PC-9 (cell line): ENCODE measurements at regions not wholly inside any gene's neighbourhood (a gene's known extent, or its start where the extent isn't known, plus 50 kb on each side); places are given as distances from the start of the nearest gene placed in this dataset.
A peak's percentile ranks its signal among the peaks of the same experiment; 100 is the strongest.

ENCODE experiments used
- BruUV-seq: library from RNA; stranded (reverse); fragments of 400-500 nt; replicated peaks from 2 replicates; lab custom pipeline; 2021; lab: Mats Ljungman, UMichigan
- CTCF ChIA-PET: fragments of 300-600 bp; sonication (Branson Sonifier 250); formaldehyde crosslinking; loops from one replicate; lab custom pipeline; 2022; ENCODE audit warnings: antibody characterized with exemption; lab: Charles Lee
- POLR2A ChIA-PET: fragments of 300-600 bp; sonication (Branson Sonifier 250); formaldehyde crosslinking; loops from one replicate; lab custom pipeline; 2022; ENCODE audit warnings: antibody characterized with exemption; ENCODE audit not compliant: unreplicated experiment; lab: Charles Lee
- DNase-seq, 2 experiments: peaks; one replicate each; pipeline versions ENCODE4 v3.0.0 to v3.0.0-alpha.2; 2015 to 2022; ENCODE audit warnings: mixed read lengths in 1 of 2
- H2AFZ ChIP-seq: fragments of 200-600 bp; sonication (generic); 2 replicates; pipeline ENCODE4 v1.8.1; 2017; ENCODE audit warnings: antibody characterized with exemption
- H3F3A ChIP-seq: fragments of 200-600 bp; sonication (generic); 2 replicates; pipeline ENCODE4 v1.8.1; 2017; ENCODE audit warnings: antibody characterized with exemption, mild to moderate bottlenecking, low read depth; ENCODE audit not compliant: insufficient read depth
- H3K27ac ChIP-seq: fragments of 200-600 bp; sonication (generic); 2 replicates; pipeline ENCODE4 v1.6.1; 2016; ENCODE audit warnings: mixed run types
- H3K27me3 ChIP-seq: fragments of 200-600 bp; sonication (generic); 2 replicates; pipeline ENCODE4 v1.6.1; 2016; ENCODE audit warnings: low read depth, mixed run types; ENCODE audit not compliant: insufficient read depth
- H3K36me3 ChIP-seq: fragments of 200-600 bp; sonication (generic); 2 replicates; pipeline ENCODE4 v1.6.1; 2016; ENCODE audit warnings: low read depth, mixed run types
- H3K4me1 ChIP-seq: fragments of 200-600 bp; sonication (generic); replicated peaks from 2 replicates; pipeline ENCODE4 v1.6.1; 2016; ENCODE audit warnings: mixed run types; ENCODE audit not compliant: insufficient read depth
- H3K4me2 ChIP-seq: fragments of 200-600 bp; sonication (generic); 2 replicates; pipeline ENCODE4 v1.6.1; 2017; ENCODE audit warnings: mixed run types
- H3K4me3 ChIP-seq: fragments of 200-600 bp; sonication (generic); 2 replicates; pipeline ENCODE4 v1.6.1; 2016; ENCODE audit warnings: mixed run types
- H3K79me2 ChIP-seq: fragments of 200-600 bp; sonication (generic); 2 replicates; pipeline ENCODE4 v1.6.1; 2017; ENCODE audit warnings: low read depth, mixed run types
- H3K9me2 ChIP-seq: fragments of 200-600 bp; sonication (generic); 2 replicates; pipeline ENCODE4 v1.8.1; 2017; ENCODE audit warnings: mild to moderate bottlenecking; ENCODE audit not compliant: insufficient read depth
- H3K9me3 ChIP-seq: fragments of 200-600 bp; sonication (generic); 2 replicates; pipeline ENCODE4 v1.8.1; 2016; ENCODE audit warnings: low read depth; ENCODE audit not compliant: insufficient read depth
- H4K20me1 ChIP-seq: fragments of 200-600 bp; sonication (generic); 2 replicates; pipeline ENCODE4 v1.8.1; 2017; ENCODE audit not compliant: insufficient read depth
- EZH2 ChIP-seq: fragments of 200-600 bp; sonication (generic); IDR thresholded peaks from 2 replicates; pipeline ENCODE4 v1.8.0; 2017; ENCODE audit warnings: antibody characterized with exemption, low read depth
- intact Hi-C: fragments of 100-400 bp; cut with micrococcal nuclease; formaldehyde crosslinking; loops from one replicate; pipeline ENCODE4 v1.10.0; 2022; ENCODE audit not compliant: unreplicated experiment
- TF ChIP-seq, protein P1 (sequence below): fragments of 200-600 bp; sonication (generic); conservative IDR thresholded peaks from 2 replicates; pipeline ENCODE4 v1.6.1; 2017; ENCODE audit warnings: mixed run types, antibody characterized with exemption, mild to moderate bottlenecking, moderate library complexity

DNA sequence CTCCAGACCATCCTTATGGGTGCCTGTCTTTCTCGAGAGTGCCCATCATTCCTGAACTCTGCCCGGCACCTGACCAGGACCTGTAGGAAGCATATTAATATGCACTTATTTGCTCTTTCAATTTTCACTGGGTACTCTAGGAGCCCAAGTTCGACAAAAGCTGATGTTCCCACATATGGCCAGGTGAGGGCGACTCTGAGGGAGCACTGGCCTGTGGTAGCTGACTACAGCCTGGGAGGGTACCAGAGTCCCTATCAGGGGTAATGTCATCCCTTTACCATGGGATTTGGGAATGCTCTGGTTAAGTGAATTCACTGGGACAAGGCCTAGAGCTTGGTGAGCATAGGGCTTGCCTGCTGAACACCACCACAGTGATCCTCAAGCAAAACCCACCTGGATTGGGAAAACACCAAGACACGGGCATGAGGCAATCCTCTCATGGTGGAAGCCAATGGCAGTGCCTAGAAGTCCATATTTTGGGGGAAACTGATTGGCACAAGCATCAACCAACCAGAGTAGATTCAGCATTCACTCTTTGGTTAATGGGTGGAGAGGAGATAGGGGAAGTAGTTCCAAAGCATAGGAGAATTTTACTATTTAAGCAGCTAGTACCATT lies 112.2 kb downstream of the MTX3 start:
- POLR2A ChIA-PET, result interaction anchor here (0.6 kb wide), 1 partner anchor 109 kb away, joined by 9 read pairs; no protein-coding TSS in a partner anchor
- Histone ChIP-seq H4K20me1 (no peaks in the 10 kb centered on the region), H3K4me1 (no peaks in the 10 kb centered on the region), H3F3A (no peaks in the 10 kb centered on the region), H3K4me3 (no peak overlapping the region), H3K79me2 (no peaks in the 10 kb centered on the region), H3K27ac (no peak overlapping the region), H3K27me3 (peaks cover 2% of the 10 kb centered on the region), H2AFZ (no peak overlapping the region), H3K36me3 (no peaks in the 10 kb centered on the region), H3K9me3 (no peaks in the 10 kb centered on the region), H3K4me2 (no peak overlapping the region), H3K9me2 (no peaks in the 10 kb centered on the region)
- TF ChIP-seq, protein P1, sequence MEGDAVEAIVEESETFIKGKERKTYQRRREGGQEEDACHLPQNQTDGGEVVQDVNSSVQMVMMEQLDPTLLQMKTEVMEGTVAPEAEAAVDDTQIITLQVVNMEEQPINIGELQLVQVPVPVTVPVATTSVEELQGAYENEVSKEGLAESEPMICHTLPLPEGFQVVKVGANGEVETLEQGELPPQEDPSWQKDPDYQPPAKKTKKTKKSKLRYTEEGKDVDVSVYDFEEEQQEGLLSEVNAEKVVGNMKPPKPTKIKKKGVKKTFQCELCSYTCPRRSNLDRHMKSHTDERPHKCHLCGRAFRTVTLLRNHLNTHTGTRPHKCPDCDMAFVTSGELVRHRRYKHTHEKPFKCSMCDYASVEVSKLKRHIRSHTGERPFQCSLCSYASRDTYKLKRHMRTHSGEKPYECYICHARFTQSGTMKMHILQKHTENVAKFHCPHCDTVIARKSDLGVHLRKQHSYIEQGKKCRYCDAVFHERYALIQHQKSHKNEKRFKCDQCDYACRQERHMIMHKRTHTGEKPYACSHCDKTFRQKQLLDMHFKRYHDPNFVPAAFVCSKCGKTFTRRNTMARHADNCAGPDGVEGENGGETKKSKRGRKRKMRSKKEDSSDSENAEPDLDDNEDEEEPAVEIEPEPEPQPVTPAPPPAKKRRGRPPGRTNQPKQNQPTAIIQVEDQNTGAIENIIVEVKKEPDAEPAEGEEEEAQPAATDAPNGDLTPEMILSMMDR, result peak; percentile 62
- no peak for TF ChIP-seq EZH2
- intact Hi-C loops, result loop anchor here (10.0 kb wide), 1 partner anchor 176 kb away; no protein-coding TSS in a partner anchor
- peak in 1 of 2 experiments; percentile 12 for DNase-seq
- CTCF ChIA-PET, result interaction anchor here (1.2 kb wide), 1 partner anchor 205 kb away, joined by 6 read pairs; no protein-coding TSS in a partner anchor
- BruUV-seq, result no TSS peak

DNA sequence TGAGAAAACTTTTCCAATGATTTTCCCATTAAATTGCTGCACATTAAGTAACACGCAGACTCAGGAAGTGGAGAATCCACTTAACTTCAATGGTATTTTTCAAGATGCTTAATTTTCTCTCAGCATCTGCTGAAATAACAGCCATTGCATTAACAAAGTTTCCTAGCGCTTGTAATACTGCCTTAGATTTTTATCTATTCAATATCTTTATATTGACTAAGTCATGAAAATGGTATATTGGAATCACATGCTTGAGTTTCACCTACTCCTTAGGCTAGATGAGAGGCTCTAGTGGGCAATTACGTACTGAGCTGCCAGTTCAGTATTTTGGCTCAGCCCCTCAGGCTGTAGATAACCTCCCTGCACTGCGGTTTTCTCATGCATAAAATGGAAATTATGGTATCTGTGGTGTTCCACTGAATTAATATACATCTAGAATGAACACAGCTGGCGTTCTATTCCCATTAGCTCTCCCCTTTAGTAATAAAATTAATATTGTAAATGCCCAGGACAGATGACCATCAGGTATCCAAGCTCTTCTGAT lies 112.9 kb downstream of the MTX3 start:
- Histone ChIP-seq H3F3A (no peaks in the 10 kb centered on the region), H4K20me1 (no peaks in the 10 kb centered on the region), H2AFZ (no peak overlapping the region), H3K4me1 (no peaks in the 10 kb centered on the region), H3K9me2 (no peaks in the 10 kb centered on the region), H3K36me3 (no peaks in the 10 kb centered on the region), H3K27me3 (peaks cover 8% of the 10 kb centered on the region), H3K4me2 (no peak overlapping the region), H3K4me3 (no peak overlapping the region), H3K79me2 (no peaks in the 10 kb centered on the region), H3K9me3 (no peaks in the 10 kb centered on the region), H3K27ac (no peak overlapping the region)
- ChIA-PET POLR2A (no interaction called here), CTCF (interaction anchor here (0.5 to 1.2 kb wide), 2 partner anchors 176 to 205 kb away, joined by 6 to 9 read pairs; no protein-coding TSS in a partner anchor)
- intact Hi-C loops, result loop anchor here (10.0 kb wide), 1 partner anchor 177 kb away; no protein-coding TSS in a partner anchor
- DNase-seq, result no peak
- TF ChIP-seq, protein P1, result no peak
- TF ChIP-seq EZH2, result no peak
- no TSS peak for BruUV-seq

DNA sequence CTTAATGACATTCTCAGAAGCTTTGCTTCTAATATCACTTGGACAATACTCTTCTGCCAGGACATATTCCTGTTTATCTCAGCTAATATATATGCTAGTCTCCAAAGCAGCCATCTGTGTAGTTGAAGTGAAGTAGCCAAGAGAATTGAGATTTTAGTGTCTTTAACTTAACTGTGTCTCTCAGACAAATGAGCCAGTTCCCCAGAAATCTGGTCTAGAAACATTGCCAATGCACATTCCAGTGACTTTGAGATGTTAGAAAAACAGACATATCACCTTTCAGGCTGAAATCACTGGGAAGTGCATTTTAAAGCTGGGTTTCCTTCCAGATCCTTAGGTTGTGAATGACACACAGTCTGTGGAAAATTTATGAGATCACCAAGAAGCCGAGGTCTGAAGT lies 114.6 kb downstream of the MTX3 start:
- no peak for TF ChIP-seq EZH2
- TF ChIP-seq, protein P1, result no peak
- H3K27ac ChIP-seq, result no peak overlapping the region
- no peaks in the 10 kb centered on the region for H3K9me3 ChIP-seq
- no peak for DNase-seq
- no peaks in the 10 kb centered on the region for H3K4me1 ChIP-seq
- H3K79me2 ChIP-seq, result no peaks in the 10 kb centered on the region
- peaks cover 14% of the 10 kb centered on the region for H3K27me3 ChIP-seq
- ChIA-PET CTCF (interaction anchor here (0.6 kb wide), 1 partner anchor 509 kb away, joined by 4 read pairs; no protein-coding TSS in a partner anchor), POLR2A (no interaction called here)
- no peak overlapping the region for H3K4me3 ChIP-seq
- H2AFZ ChIP-seq, result no peak overlapping the region
- no peaks in the 10 kb centered on the region for H4K20me1 ChIP-seq
- no TSS peak for BruUV-seq
- H3F3A ChIP-seq, result no peaks in the 10 kb centered on the region
- no peaks in the 10 kb centered on the region for H3K36me3 ChIP-seq
- intact Hi-C loops, result loop anchor here (10.0 kb wide), 1 partner anchor 178 kb away; no protein-coding TSS in a partner anchor
- H3K9me2 ChIP-seq, result no peaks in the 10 kb centered on the region
- H3K4me2 ChIP-seq, result no peak overlapping the region
